ENCODE measurements at regions not wholly inside any gene's neighbourhood (a gene's known extent, or its start where the extent isn't known, plus 50 kb on each side); places are given as distances from the start of the nearest gene placed in this dataset.

DNA sequence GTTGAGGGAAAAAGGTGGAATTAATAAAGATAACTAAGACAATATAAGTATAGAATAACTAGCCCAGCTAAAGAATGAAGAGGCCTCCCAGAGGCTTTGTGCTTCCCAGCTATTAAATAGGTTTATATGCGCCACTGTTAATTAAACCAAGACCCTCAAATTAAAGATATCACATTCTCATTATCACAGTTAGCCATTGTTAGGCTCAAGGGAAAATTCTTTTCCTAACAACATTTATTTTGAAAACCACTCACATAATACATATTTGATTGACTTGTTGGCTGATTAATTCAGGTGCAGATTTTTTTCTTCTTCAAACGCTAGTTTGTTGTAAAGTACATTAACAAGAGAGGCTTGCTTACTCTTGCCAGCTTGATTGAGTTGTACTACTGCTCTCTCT is 216.8 kb upstream of the TRAM1L1 start:
- TF ChIP-seq POLR2AphosphoS5 (IDR thresholded peaks at IDR 0.05) (no peak), EP300 (conservative IDR thresholded peaks at IDR 0.05; ENCODE audit: poor library complexity, severe bottlenecking) (no peak), CTCF (IDR thresholded peaks at IDR 0.05; ENCODE audit: poor library complexity, severe bottlenecking) (no peak), EZH2 (IDR thresholded peaks at IDR 0.05; ENCODE audit: borderline replicate concordance, insufficient read depth, low read length, poor library complexity, severe bottlenecking) (no peak)
